Neural cell (in vitro differentiated cells): ENCODE measurements at regions not wholly inside any gene's neighbourhood (a gene's known extent, or its start where the extent isn't known, plus 50 kb on each side); places are given as distances from the start of the nearest gene placed in this dataset.

Experiments used
- H2AFZ ChIP-seq: fragments of 200-600, 300-800 bp; sonication (generic), shearing (Covaris generic); 2 replicates; pipeline ENCODE4 v1.6.0; 2014; ENCODE audit warnings: low read depth, mild to moderate bottlenecking, antibody characterized with exemption, low read length, moderate library complexity
- H3F3A ChIP-seq: fragments of 200-600 bp; shearing (Covaris generic); 2 replicates; pipeline ENCODE4 v1.6.1; 2016; ENCODE audit warnings: mild to moderate bottlenecking, moderate library complexity, mixed read lengths, antibody characterized with exemption, low read length; ENCODE audit not compliant: insufficient read depth, poor library complexity, severe bottlenecking
- H3K27ac ChIP-seq: fragments of 200-600, 300-800 bp; sonication (generic), shearing (Covaris generic); 2 replicates; pipeline ENCODE4 v1.5.1; 2014; ENCODE audit warnings: mild to moderate bottlenecking, low read length, moderate library complexity
- H3K27me3 ChIP-seq: fragments of 300-800, 200-600 bp; sonication (generic), shearing (Covaris generic); 2 replicates; pipeline ENCODE4 v1.6.0; 2014; ENCODE audit warnings: mild to moderate bottlenecking, low read depth, low read length, moderate library complexity; ENCODE audit not compliant: insufficient read depth
- H3K36me3 ChIP-seq: fragments of 300-800, 200-600 bp; sonication (generic), shearing (Covaris generic); 2 replicates; pipeline ENCODE4 v1.5.1; 2014; ENCODE audit warnings: mild to moderate bottlenecking, antibody characterized with exemption, low read length, moderate library complexity; ENCODE audit not compliant: insufficient read depth
- H3K4me2 ChIP-seq: fragments of 300-800, 200-600 bp; sonication (generic), shearing (Covaris generic); 2 replicates; pipeline ENCODE4 v1.6.0; 2014; ENCODE audit warnings: mild to moderate bottlenecking, low read length
- H3K4me3 ChIP-seq: fragments of 300-800, 200-600 bp; sonication (generic), shearing (Covaris generic); 2 replicates; pipeline ENCODE4 v1.5.1; 2014; ENCODE audit warnings: mild to moderate bottlenecking, low read length, moderate library complexity
- H3K79me2 ChIP-seq: fragments of 200-600 bp; shearing (Covaris generic); replicated peaks from 2 replicates; pipeline ENCODE4 v1.6.0; 2014; ENCODE audit warnings: mild to moderate bottlenecking, low read length, moderate library complexity; ENCODE audit not compliant: insufficient read depth
- H3K9ac ChIP-seq: fragments of 300-800, 200-600 bp; sonication (generic), shearing (Covaris generic); 2 replicates; pipeline ENCODE4 v1.6.1; 2016; ENCODE audit warnings: mild to moderate bottlenecking, low read length, mixed read lengths
- H3K9me2 ChIP-seq: fragments of 200-600 bp; shearing (Covaris generic); 2 replicates; pipeline ENCODE4 v1.6.1; 2016; ENCODE audit warnings: mild to moderate bottlenecking, low read length, mixed read lengths; ENCODE audit not compliant: insufficient read depth
- H3K9me3 ChIP-seq: fragments of 200-600, 300-800 bp; sonication (generic), shearing (Covaris generic); 2 replicates; pipeline ENCODE4 v1.6.1; 2016; ENCODE audit warnings: mild to moderate bottlenecking, mixed run types, low read length, moderate library complexity, mixed read lengths
- H4K20me1 ChIP-seq: fragments of 200-600 bp; shearing (Covaris generic); 2 replicates; pipeline ENCODE4 v1.6.1; 2016; ENCODE audit warnings: mild to moderate bottlenecking, mixed run types; ENCODE audit not compliant: insufficient read depth
- CTCF ChIP-seq: fragments of 450-650 bp; IDR thresholded peaks from 2 replicates; pipeline ENCODE4 v1.5.1; 2014; ENCODE audit warnings: antibody characterized with exemption, mild to moderate bottlenecking, moderate library complexity; ENCODE audit not compliant: poor library complexity, severe bottlenecking
- EP300 ChIP-seq: fragments of 450-650 bp; conservative IDR thresholded peaks from 2 replicates; pipeline ENCODE4 v1.6.1; 2014; ENCODE audit warnings: antibody characterized with exemption, mild to moderate bottlenecking, moderate library complexity; ENCODE audit not compliant: poor library complexity, severe bottlenecking
- EZH2 ChIP-seq: fragments of 200-600, 300-800 bp; shearing (Covaris generic), sonication (generic); IDR thresholded peaks from 2 replicates; pipeline ENCODE4 v1.6.1; 2014; ENCODE audit warnings: antibody characterized with exemption, low read length, borderline replicate concordance, mild to moderate bottlenecking; ENCODE audit not compliant: insufficient read depth, poor library complexity, severe bottlenecking
- MXI1 ChIP-seq: fragments of 450-650 bp; conservative IDR thresholded peaks from 2 replicates; pipeline ENCODE4 v1.6.1; 2014; ENCODE audit warnings: antibody characterized with exemption, mild to moderate bottlenecking; ENCODE audit not compliant: poor library complexity, severe bottlenecking
- POLR2AphosphoS5 ChIP-seq: IDR thresholded peaks from 2 replicates; pipeline ENCODE4 v1.6.1; 2012
- RAD21 ChIP-seq: fragments of 450-650 bp; conservative IDR thresholded peaks from 2 replicates; pipeline ENCODE4 v1.6.1; 2014; ENCODE audit warnings: antibody characterized with exemption, mild to moderate bottlenecking, moderate library complexity
- REST ChIP-seq: IDR thresholded peaks from 2 replicates; pipeline ENCODE4 v1.6.1; 2012; ENCODE audit warnings: borderline replicate concordance
- SMC3 ChIP-seq: fragments of 450-650 bp; conservative IDR thresholded peaks from 2 replicates; pipeline ENCODE4 v1.6.1; 2014; ENCODE audit warnings: antibody characterized with exemption, mild to moderate bottlenecking, moderate library complexity; ENCODE audit not compliant: poor library complexity
- TAF1 ChIP-seq: IDR thresholded peaks from 2 replicates; pipeline ENCODE4 v1.6.1; 2012; ENCODE audit warnings: low read depth

- TF ChIP-seq EP300 = no peak
- Histone ChIP-seq H3K9me2 (no peaks in the 10 kb centered on the region), H3K36me3 (no peaks in the 10 kb centered on the region), H3K27ac (no peak overlapping the region), H3K9me3 (no peaks in the 10 kb centered on the region), H3K9ac (no peak overlapping the region), H3K4me2 (no peak overlapping the region), H4K20me1 (no peaks in the 10 kb centered on the region), H3F3A (no peaks in the 10 kb centered on the region), H2AFZ (no peak overlapping the region), H3K27me3 (no peaks in the 10 kb centered on the region), H3K79me2 (no peaks in the 10 kb centered on the region), H3K4me3 (no peak overlapping the region)
These were observed 144.9 kb downstream of the CEP120 start for GRCh38 chr5:123278284-123278683.

GRCh38 chr5:123273984-123274383 lies 149.2 kb downstream of the CEP120 start:
- Histone ChIP-seq H3F3A (no peaks in the 10 kb centered on the region), H3K4me3 (no peak overlapping the region), H3K79me2 (no peaks in the 10 kb centered on the region), H3K27ac (no peak overlapping the region), H3K4me2 (no peak overlapping the region), H4K20me1 (no peaks in the 10 kb centered on the region), H3K9me3 (no peaks in the 10 kb centered on the region), H3K36me3 (no peaks in the 10 kb centered on the region), H3K27me3 (no peaks in the 10 kb centered on the region), H3K9me2 (no peaks in the 10 kb centered on the region), H3K9ac (no peak overlapping the region), H2AFZ (no peak overlapping the region)
- no peak for TF ChIP-seq MXI1
- no peak for TF ChIP-seq CTCF
- no peak for TF ChIP-seq REST
- TF ChIP-seq TAF1 = no peak
- TF ChIP-seq SMC3 = no peak
- no peak for TF ChIP-seq POLR2AphosphoS5
- TF ChIP-seq RAD21 = no peak
- no peak for TF ChIP-seq EP300
- no peak for TF ChIP-seq EZH2

- no peak for TF ChIP-seq EP300
- no peaks in the 10 kb centered on the region for H3K36me3 ChIP-seq
- no peaks in the 10 kb centered on the region for H3K79me2 ChIP-seq
- H3K4me2 ChIP-seq = no peak overlapping the region
- no peaks in the 10 kb centered on the region for H3K9me2 ChIP-seq
- no peak overlapping the region for H3K9ac ChIP-seq
- no peak overlapping the region for H2AFZ ChIP-seq
- no peak overlapping the region for H3K4me3 ChIP-seq
- H3K27ac ChIP-seq = no peak overlapping the region
- H4K20me1 ChIP-seq = no peaks in the 10 kb centered on the region
- no peaks in the 10 kb centered on the region for H3F3A ChIP-seq
- no peaks in the 10 kb centered on the region for H3K9me3 ChIP-seq
- no peaks in the 10 kb centered on the region for H3K27me3 ChIP-seq
These were observed 150.1 kb downstream of the CEP120 start for GRCh38 chr5:123273095-123273494.
